GM19239 (cell line): ENCODE measurements at regions not wholly inside any gene's neighbourhood (a gene's known extent, or its start where the extent isn't known, plus 50 kb on each side); places are given as distances from the start of the nearest gene placed in this dataset.

Source experiments
- DNase-seq: peaks from one replicate; pipeline ENCODE4 v3.0.0; 2011; ENCODE audit warnings: low spot score; ENCODE audit not compliant: insufficient read length
- FAIRE-seq: peaks from 2 replicates; lab custom pipeline; 2011; peaks lifted over from hg19 to GRCh38; lab: Jason Lieb, UNC

DNA sequence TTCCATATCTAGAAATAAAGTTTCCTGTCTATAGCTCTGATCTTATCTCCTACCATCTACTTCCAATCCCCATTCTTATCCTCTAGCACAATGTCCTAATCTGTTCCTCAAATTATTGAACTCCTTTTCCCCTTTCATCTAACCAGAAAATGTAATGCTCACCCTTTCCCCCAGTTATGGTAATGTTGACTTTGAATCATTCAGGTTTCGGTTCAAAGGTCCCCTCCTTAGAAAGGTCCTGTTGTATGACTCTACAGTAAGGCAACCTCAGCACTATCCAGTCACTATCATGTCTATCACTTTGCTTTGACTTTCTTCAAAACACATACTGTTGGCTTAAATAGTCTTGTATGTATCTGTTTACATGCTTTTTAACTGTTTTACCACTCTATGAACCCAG, 264.2 kb upstream of the PCDH15 start:
- FAIRE-seq = no peak
- DNase-seq = no peak

DNA sequence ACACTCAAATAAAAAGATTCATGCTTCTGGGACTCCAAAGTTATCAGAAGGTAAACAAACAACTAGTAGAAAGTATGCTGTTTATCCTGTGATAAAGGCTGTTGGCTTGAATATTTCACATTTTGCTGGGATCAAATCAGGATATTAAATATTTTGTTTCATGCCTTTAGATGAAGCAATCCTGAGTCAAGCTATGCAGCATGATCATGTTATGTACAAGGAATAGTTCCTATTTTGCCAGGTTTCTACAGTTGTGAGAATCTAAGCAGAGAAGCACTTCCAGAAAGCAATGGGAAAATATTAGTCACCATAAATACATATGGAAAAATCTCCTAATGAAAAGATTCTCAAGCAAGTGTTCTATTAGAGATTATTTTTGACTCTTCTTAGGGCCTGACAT, 262.8 kb upstream of the PCDH15 start:
- FAIRE-seq (no peak), DNase-seq (no peak)

DNA sequence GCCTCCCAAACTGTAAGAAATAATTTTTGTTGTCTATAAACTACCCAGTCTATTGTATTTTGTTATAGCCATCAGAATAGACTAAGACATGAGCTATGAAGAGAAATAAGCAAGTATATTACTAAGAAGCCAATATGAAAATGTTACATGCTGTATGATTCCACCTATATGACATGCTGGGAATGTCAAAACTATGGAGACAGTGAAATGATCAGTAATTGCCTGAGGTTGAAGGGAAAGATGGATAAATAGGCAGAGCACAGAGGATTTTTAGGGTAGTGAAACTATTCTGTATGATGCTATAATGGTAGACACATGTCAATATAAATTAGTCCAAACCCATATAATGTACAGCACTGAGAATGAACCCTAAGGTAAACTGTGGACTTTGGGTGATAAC, 261.3 kb upstream of the PCDH15 start:
- FAIRE-seq (no peak), DNase-seq (no peak)

DNA sequence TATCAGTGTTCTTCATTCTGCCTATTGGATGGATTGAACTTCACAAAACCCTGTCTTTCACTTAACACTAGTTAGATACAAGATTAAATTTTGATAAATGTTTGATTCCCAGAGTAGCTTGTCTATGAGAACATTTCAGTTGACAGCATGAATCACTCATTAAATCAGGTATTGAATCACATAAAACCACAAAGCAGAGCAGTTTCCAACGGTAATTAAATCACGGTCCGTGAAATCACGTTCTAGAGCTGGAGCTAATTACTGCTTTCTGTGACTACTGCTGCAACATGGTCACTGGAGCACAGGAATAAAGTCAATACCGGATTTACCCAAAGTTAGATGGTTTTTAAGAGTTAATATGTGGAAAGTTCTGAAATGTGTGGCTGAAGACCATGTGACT, 257.8 kb upstream of the PCDH15 start:
- FAIRE-seq = no peak
- DNase-seq = no peak

DNA sequence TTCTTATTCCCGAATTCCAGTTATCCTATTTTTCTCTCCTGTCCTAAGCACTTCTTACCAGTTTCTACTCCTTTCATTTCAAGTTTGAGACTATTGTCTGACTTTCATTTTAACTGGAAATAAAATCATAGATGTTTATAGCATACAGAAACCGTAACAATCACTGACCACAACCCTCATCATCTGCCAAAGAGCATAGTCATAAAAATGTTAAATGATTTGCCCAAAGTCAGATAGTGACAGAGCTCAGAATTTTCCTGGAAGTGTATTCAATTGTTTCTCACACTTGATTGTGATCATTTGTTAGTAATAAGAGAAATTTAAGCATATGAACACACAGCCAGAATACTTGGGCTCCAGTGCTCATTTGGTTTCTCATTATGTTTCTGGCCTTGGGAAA, 250.5 kb upstream of the PCDH15 start:
- FAIRE-seq (no peak), DNase-seq (no peak)

DNA sequence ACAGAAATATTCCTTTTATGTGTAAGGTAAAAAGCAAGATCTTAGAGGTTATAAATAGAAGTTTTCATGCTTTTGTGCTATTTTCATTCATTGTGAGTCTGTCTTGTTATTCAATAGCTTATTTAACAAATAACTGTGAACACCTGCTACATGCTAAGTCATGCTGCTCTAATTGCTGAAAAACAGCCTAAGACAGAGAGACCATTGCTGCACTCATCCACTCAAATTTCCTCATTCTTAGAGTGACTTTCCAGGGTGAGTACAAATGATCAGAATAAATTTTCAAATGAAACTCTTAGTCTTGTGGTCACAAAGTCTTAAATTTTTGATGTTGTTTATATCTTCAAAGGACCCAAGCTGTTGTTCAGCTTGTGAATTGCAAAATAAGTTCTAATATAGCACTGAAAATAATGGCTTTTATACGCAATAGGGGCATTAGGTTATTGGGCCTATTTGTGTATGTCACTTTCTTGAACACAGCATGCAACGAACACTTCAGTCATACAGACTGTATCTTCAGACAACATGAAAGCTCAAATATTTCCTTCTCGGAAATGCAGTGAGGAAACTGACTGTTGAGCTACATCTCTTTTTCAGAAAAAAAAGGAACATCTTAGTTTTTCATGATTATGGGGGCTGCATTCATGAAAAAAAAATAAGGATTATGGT, 247.9 kb upstream of the PCDH15 start:
- FAIRE-seq (no peak), DNase-seq (no peak)

DNA sequence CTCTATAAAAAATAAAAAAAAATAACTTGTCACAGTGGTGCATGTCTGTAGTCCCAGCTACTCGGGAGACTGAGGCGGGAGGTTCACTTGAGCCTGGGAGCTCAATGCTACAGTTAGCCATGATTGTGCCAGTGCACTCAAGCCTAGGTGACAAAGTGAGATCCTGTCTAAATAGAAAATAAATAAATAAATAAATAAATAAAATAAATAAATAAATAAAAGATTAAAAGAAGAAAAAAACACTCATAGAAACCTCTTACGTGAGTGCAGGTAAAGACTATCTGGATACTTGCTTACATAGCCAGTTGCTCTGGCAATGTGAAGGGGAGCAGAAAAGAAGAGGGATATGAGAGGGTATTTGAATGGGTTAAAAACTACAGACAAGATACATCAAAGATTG, 242.5 kb upstream of the PCDH15 start:
- DNase-seq = no peak
- no peak for FAIRE-seq

DNA sequence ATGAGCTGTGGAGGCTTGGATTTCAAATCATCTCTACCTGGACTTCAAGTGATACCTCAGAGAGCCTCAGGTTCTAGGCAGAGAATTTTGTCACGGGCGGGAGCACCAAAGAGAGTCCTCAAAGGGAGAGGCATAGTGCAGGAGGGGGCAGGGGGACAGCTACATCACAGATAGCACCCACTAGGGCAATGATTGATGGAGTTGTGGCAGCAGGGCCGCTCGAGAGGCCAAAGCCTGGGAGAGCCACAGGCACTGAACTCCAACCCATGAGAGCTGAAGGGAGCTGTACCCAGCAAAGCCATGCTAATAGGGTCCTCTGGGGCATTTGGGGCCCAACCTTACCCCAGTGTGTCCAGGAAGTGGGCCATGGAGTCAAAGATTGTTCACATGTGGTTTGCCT, 232.0 kb upstream of the PCDH15 start:
- FAIRE-seq (no peak), DNase-seq (no peak)

DNA sequence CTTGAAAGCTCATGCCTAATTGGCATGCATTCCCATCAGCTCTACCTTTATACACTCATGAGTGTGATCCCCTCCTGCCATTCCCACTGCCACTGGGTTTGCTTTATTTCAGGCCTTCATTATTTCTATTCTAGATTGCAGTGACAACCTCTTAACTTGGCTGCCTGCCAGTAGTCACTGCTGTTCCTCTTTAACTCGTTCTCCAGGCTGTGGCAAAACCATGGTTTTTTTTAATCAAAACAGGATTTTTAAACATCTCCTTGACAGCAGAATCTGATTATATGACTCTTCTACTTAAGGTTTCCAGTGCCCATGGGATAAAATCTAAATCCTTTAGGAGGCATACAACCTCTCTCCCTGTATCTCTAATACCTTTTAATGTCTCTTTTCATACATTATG, 223.7 kb upstream of the PCDH15 start:
- FAIRE-seq (no peak), DNase-seq (no peak)

DNA sequence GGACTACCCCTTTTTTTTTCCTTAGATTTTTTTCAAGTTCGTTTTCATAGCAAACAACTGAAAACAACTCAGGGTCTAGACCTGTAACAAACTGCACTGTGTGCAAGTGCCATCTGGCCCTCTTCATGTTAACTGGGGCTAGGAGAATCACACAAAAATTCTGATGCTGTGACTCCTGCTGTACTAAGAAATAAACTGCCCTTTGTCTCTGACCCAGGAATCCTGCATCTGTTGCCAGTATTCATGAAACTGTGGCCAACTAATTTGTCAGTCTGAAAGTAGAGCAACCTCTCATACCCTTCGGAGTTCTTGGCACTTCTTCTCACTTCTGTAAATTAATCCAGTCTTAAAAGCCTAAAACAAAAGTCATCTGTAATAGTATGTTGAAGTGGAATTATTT, 218.4 kb upstream of the PCDH15 start:
- DNase-seq = no peak

DNA sequence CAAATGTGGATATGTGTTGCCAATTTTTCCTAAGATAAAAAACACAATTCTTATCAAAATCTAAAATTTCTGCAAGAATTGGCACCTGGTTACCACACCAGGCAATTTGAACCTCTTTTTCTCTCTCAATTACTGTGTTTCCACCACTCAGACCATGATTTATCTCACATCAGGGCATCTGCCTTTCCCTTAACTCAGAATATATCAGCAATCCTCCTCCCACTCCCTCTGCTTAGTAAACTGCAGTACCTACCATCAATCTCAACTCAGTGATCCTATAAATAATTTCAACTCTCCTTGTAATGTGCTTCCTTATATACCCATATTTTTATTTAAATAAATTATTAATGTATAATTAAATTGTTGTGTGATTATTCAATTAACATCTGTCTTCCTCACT, 212.3 kb upstream of the PCDH15 start:
- FAIRE-seq (no peak), DNase-seq (no peak)

More for the DNA sequence above, 218.4 kb upstream of the PCDH15 start:
- no peak for FAIRE-seq

DNA sequence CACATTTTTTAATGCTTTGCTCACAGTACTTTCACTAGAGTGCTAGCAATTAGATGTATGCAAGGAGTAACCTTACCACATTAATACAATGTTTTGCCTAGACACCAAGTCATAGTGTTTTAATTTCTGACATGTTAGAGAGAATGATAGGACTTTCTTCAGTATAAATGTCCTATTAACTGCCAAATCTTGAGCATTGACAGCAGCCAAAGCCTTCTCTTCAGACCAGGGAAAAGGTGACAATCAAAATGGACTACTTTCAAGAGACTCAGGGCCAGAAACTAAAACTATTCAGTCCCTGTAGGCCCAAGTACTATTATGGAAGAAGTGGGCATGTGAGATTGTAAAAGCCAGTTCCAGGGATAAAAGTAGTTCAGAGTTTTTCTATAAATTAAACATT, 201.4 kb upstream of the PCDH15 start:
- DNase-seq (no peak), FAIRE-seq (no peak)

DNA sequence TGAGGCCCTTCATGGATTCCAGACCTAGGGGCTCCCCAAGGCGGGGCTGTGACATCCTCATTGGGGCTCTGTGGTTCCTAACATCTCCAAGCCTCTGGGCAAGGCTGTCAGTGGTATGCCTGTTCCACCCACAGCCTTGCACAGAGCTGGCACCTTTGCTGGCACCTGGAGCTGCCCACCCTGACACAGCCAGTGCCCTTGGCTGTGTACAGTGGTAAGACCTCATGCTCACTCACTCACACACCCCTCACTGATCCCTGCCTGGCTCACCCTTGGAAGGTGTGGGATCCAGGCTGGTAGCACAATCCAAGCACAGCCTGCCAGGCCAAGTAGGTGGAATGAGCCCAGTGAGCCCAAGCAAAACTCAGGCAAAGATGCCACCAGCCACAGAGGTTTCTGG, 200.4 kb upstream of the PCDH15 start:
- FAIRE-seq (no peak), DNase-seq (no peak)

DNA sequence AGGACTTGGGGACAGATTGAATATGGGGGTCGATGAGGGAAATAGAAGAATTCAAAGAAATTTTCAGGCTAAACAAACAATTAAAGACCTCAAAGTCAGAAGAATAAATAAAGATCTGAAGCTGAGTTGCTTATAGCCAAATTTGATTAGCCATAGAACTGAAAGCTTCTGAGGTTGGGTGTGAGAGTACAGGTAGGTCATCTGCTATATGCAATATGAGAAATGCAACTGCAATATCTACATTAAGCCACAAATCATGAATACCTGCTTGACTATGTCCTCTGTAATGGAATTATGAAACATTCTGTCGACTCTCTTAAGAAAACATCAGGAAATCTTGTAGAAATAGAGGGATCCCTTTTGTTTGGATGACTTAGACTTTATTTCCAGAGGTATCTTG, 192.1 kb upstream of the PCDH15 start:
- FAIRE-seq = no peak
- no peak for DNase-seq

DNA sequence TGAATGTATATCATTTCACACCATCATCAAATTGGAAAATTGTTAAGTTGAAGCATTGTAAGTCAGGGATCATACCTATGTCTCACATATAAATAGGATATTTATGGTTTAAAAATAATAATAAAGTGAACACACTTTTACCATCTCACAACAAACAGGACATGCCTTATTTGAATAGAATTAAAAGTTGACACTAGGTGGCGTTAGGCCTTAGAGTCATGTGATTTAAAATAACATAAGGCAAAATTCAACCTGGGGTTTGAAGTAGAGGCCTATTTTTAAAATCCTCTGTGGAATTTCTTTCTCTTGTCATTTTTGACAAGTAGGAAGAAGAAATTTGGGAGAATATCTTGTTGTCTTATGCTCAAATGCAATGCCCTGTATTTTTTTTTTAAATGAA, 184.7 kb upstream of the PCDH15 start:
- FAIRE-seq (no peak), DNase-seq (no peak)

DNA sequence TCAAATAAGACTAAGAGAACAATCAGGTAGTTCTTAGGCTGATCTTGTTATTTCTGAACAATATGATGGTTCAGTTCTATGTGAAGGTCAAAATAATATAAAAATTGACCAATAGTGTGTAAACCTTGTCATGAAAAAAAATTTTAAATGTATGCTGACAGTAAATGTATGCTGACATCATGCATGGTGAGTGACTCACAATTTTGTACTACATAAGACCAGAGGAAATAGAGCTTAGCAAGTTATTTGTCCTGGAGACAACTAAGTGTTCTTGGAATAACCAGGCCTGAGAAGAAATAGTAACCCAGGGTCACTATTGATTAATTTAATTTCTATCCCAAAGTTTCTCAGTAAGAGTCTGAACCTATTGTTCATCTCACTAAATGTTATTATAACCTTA, 182.2 kb upstream of the PCDH15 start:
- DNase-seq (no peak), FAIRE-seq (no peak)

DNA sequence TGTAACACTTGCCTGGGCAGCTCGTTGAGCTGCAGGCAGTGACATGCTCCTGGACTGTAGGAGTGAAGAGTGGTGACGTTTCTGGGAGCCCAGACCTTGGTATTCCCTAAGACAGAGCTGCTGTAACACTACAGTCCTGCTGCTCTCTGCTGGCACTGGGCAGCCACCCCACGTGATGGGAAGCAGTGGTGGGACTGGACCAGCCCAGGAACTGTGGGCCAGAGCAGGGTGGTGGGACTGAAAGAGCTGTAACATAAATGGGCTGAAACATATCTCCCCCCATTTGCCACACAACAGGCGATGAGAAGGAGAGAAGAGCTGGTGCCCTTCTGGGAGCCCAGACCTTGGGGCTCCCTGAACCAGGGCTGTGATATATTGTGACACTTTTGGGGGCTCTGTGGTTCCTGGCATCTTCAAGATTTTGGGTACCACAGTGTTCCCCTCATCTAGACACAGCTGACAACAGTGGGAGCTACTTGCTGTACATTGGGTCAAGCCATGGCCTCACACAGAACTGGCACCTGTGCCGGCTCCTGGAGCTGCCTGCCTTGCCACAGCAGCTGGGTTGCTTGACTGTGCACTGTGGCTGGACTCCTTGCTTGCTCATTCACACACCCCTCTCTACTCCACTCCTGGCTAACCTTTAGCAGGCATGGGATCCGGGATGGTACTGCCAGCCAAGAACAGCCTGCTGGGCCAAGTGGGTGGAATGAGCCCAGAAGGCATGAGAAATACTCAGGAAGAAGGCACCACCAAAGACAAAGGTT, 161.3 kb upstream of the PCDH15 start:
- no peak for DNase-seq
- no peak for FAIRE-seq

DNA sequence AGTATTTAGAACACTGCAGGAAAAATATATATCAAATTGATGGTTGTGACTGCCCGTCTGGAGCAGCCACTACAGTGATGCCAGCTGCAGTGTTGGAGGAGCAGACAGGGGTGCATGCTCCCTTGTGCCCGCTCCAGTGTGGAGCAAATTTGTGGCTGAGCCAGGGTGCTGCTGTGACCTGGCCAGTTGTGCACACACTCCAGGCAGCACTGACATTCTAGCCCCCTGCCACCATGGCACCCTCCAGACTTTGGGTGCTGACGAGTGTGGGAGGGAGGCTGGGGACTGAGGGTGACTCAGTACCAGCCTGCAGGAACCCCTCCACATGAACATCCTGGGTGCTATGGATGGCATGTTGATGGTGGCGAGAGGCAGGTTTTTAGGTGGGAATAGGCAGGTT, 160.0 kb upstream of the PCDH15 start:
- DNase-seq = no peak
- no peak for FAIRE-seq

DNA sequence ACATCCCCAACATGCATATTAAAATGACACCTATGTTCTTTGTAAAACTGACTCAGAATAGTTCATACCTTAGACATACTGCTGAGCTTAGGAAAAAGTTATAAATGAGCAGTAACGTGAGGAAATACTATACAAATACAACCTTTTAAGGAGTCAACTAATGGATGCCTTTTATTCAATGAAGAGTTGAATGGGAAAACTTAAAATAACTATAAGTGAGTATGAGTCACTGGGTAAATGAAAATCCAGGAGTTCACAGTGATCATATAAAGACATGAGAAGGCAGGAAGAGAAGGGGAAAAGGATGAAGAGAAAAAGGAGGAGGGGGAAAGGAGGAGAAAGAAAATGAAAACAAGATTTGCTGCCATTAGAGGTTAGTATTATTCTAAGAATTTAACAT, 157.8 kb upstream of the PCDH15 start:
- no peak for FAIRE-seq
- DNase-seq = no peak

DNA sequence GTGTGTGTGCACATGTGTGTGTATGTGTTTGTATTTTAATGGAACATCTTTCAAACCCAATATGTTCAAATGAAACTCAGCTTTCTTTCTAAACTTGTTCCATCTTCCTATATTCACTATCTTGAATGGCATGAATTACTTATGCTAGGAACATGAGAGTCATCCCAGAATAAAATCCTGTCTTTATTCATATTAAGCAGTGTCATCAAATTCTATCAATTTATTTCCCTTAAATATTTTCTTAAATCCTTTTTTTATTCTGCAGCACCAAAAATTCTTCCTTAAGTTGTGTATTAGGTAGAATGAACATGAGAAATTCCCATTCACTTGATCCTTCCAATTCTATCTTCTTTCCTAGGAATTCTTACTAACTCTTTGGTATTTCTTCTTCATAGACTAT, 146.6 kb upstream of the PCDH15 start:
- FAIRE-seq (no peak), DNase-seq (no peak)

DNA sequence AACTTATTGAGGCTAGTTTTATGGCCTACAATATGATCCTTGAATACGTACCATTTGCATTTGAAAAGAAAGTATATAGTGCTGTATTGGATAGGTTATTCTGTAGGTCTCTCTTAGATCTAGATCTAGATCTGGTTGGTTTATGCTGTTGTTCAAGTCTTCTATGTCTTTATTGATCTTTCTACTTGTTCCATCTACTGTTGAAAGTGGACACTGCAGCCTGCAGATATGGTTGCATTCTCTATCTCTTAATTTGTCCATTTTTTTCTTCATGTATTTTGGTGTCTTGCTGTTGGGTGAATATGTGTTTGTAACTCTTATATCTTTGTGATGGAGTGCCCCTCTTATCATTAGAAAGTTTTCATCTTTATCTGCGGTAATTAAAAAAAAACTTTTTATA, 139.4 kb upstream of the PCDH15 start:
- no peak for FAIRE-seq
- DNase-seq = no peak

DNA sequence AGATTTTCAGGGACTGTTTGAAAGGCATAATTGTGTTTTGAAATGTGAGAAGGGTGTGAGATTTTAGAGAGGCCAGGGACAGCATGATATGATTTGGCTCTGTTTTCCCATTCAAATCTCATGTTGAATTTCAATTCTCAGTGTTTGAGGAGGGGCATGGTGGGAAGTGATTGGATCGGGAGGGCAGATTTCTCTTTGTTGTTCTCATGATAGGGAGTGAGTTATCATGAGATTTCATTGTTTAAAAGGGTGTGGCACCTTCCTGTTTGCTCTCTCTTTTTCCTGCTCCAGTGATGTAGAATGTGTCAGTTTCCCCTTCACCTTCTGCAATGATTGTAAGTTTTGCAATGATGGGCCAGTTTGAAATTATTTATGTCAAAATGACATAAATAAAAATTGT, 113.0 kb upstream of the PCDH15 start:
- FAIRE-seq (no peak), DNase-seq (no peak)
